Hematopoietic multipotent progenitor cell treated with erythropoietin and hydrocortisone succinate and interleukin-3 and kit ligand, for 17 days (in vitro differentiated cells): ENCODE measurements at regions not wholly inside any gene's neighbourhood (a gene's known extent, or its start where the extent isn't known, plus 50 kb on each side); places are given as distances from the start of the nearest gene placed in this dataset.

Source experiments
- DNase-seq: peaks from one replicate; pipeline ENCODE4 v3.0.0-alpha.2; 2015; ENCODE audit warnings: low spot score

- no peak for DNase-seq
These were observed 75.0 kb upstream of the SPATA12 start for GRCh38 chr3:56985460-56985859.

- no peak for DNase-seq
These were observed 77.0 kb upstream of the SPATA12 start for GRCh38 chr3:56983427-56983826.

GRCh38 chr3:56981445-56982230 lies 78.8 kb upstream of the SPATA12 start:
- DNase-seq, result no peak

GRCh38 chr3:56980798-56981390 lies 79.6 kb upstream of the SPATA12 start:
- no peak for DNase-seq

- no peak for DNase-seq
These were observed 80.2 kb upstream of the SPATA12 start for GRCh38 chr3:56980243-56980642.

- DNase-seq, result no peak
These were observed 80.7 kb upstream of the SPATA12 start for GRCh38 chr3:56979791-56980190.

GRCh38 chr3:56977561-56977889 lies 82.9 kb upstream of the SPATA12 start:
- no peak for DNase-seq

- no peak for DNase-seq
These were observed 83.6 kb upstream of the SPATA12 start for GRCh38 chr3:56976651-56977560.

GRCh38 chr3:56975567-56975966 lies 84.9 kb upstream of the SPATA12 start:
- no peak for DNase-seq

GRCh38 chr3:56974247-56974930 lies 86.1 kb upstream of the SPATA12 start:
- DNase-seq, result no peak

GRCh38 chr3:56971816-56972215 lies 88.6 kb upstream of the SPATA12 start:
- DNase-seq, result no peak

GRCh38 chr3:56971261-56971660 lies 89.2 kb upstream of the SPATA12 start:
- no peak for DNase-seq

- no peak for DNase-seq
These were observed 90.0 kb upstream of the SPATA12 start for GRCh38 chr3:56970461-56970879.

- DNase-seq, result no peak
These were observed 90.6 kb upstream of the SPATA12 start for GRCh38 chr3:56969851-56970250.

GRCh38 chr3:56966509-56966908 lies 94.0 kb upstream of the SPATA12 start:
- DNase-seq, result no peak

GRCh38 chr3:56966104-56966503 lies 94.4 kb upstream of the SPATA12 start:
- no peak for DNase-seq

GRCh38 chr3:56962922-56963321 lies 97.5 kb upstream of the SPATA12 start:
- DNase-seq, result no peak

GRCh38 chr3:56962206-56962605 lies 98.3 kb upstream of the SPATA12 start:
- DNase-seq, result no peak

GRCh38 chr3:56960234-56960917 lies 100.1 kb upstream of the SPATA12 start:
- DNase-seq, result no peak

- DNase-seq, result no peak
These were observed 101.6 kb upstream of the SPATA12 start for GRCh38 chr3:56958879-56959278.

- no peak for DNase-seq
These were observed 102.9 kb upstream of the SPATA12 start for GRCh38 chr3:56957522-56957921.

- DNase-seq, result no peak
These were observed 103.6 kb upstream of the SPATA12 start for GRCh38 chr3:56956906-56957305.
